IgD-negative memory B cell (primary cell): ENCODE measurements at regions not wholly inside any gene's neighbourhood (a gene's known extent, or its start where the extent isn't known, plus 50 kb on each side); places are given as distances from the start of the nearest gene placed in this dataset.

Source experiments
- H3K27ac Mint-ChIP-seq, 3 donors: one replicate each; pipeline ENCODE4 v1.8.0; 2020 to 2022; ENCODE audit warnings: mild to moderate bottlenecking in 3 of 3, mixed read lengths in 3 of 3, moderate library complexity in 1 of 3
- H3K27me3 Mint-ChIP-seq: one replicate; pipeline ENCODE4 v1.8.0; 2021; ENCODE audit warnings: mixed read lengths
- H3K36me3 Mint-ChIP-seq: one replicate; pipeline ENCODE4 v1.8.0; 2020; ENCODE audit warnings: mild to moderate bottlenecking, mixed read lengths
- H3K4me1 Mint-ChIP-seq, 3 donors: one replicate each; pipeline ENCODE4 v1.8.0; 2020 to 2022; ENCODE audit warnings: mixed read lengths in 3 of 3, mild to moderate bottlenecking in 1 of 3
- H3K4me3 Mint-ChIP-seq, 4 donors: one replicate each; pipeline ENCODE4 v1.8.0; 2020 to 2022; ENCODE audit warnings: mild to moderate bottlenecking in 4 of 4, mixed read lengths in 4 of 4, moderate library complexity in 3 of 4
- H3K9me3 Mint-ChIP-seq, 3 donors: one replicate each; pipeline ENCODE4 v1.8.0; 2020 to 2021; ENCODE audit warnings: mixed read lengths in 3 of 3, mild to moderate bottlenecking in 1 of 3

GRCh38 chr18:37640504-37640903 is 74.9 kb upstream of the CELF4 start:
- Mint-ChIP-seq H3K9me3 (peaks cover 3 to 12% (median 11%) of the 10 kb centered on the region in 3 donors), H3K4me1 (no peaks in the 10 kb centered on the region)

GRCh38 chr18:37639846-37640245 is 74.2 kb upstream of the CELF4 start:
- peaks cover 5 to 8% (median 7%) of the 10 kb centered on the region in 3 donors for H3K9me3 Mint-ChIP-seq
- H3K27me3 Mint-ChIP-seq, result no peaks in the 10 kb centered on the region
- H3K4me3 Mint-ChIP-seq, result no peak overlapping the region
- H3K4me1 Mint-ChIP-seq, result no peaks in the 10 kb centered on the region
- H3K36me3 Mint-ChIP-seq, result no peaks in the 10 kb centered on the region
- no peak overlapping the region for H3K27ac Mint-ChIP-seq

More at GRCh38 chr18:37640504-37640903, 74.9 kb upstream of the CELF4 start:
- no peaks in the 10 kb centered on the region for H3K36me3 Mint-ChIP-seq
- H3K27ac Mint-ChIP-seq, result no peak overlapping the region
- no peaks in the 10 kb centered on the region for H3K27me3 Mint-ChIP-seq
- no peak overlapping the region for H3K4me3 Mint-ChIP-seq

- peaks cover 2 to 5% (median 4%) of the 10 kb centered on the region in 3 donors for H3K9me3 Mint-ChIP-seq
- H3K27ac Mint-ChIP-seq, result no peak overlapping the region
- no peak overlapping the region for H3K4me3 Mint-ChIP-seq
- no peaks in the 10 kb centered on the region for H3K36me3 Mint-ChIP-seq
- H3K27me3 Mint-ChIP-seq, result no peaks in the 10 kb centered on the region
- no peaks in the 10 kb centered on the region for H3K4me1 Mint-ChIP-seq
Observed at GRCh38 chr18:37637478-37637850, 71.9 kb upstream of the CELF4 start.

GRCh38 chr18:37636831-37637477 is 71.4 kb upstream of the CELF4 start:
- H3K4me1 Mint-ChIP-seq, result no peaks in the 10 kb centered on the region
- no peaks in the 10 kb centered on the region for H3K36me3 Mint-ChIP-seq

GRCh38 chr18:37634516-37634915 is 68.9 kb upstream of the CELF4 start:
- H3K9me3 Mint-ChIP-seq, result peaks cover 1 to 6% (median 2%) of the 10 kb centered on the region in 3 donors
- H3K4me1 Mint-ChIP-seq, result no peaks in the 10 kb centered on the region

More at GRCh38 chr18:37636831-37637477, 71.4 kb upstream of the CELF4 start:
- H3K9me3 Mint-ChIP-seq, result peaks cover 2 to 6% (median 5%) of the 10 kb centered on the region in 3 donors
- H3K27ac Mint-ChIP-seq, result no peak overlapping the region
- H3K4me3 Mint-ChIP-seq, result no peak overlapping the region
- no peaks in the 10 kb centered on the region for H3K27me3 Mint-ChIP-seq

GRCh38 chr18:37631422-37631821 is 65.8 kb upstream of the CELF4 start:
- no peaks in the 10 kb centered on the region for H3K36me3 Mint-ChIP-seq
- no peaks in the 10 kb centered on the region for H3K27me3 Mint-ChIP-seq

More at GRCh38 chr18:37634516-37634915, 68.9 kb upstream of the CELF4 start:
- Mint-ChIP-seq H3K4me3 (no peak overlapping the region), H3K27me3 (no peaks in the 10 kb centered on the region), H3K27ac (no peak overlapping the region), H3K36me3 (no peaks in the 10 kb centered on the region)

GRCh38 chr18:37630334-37630733 is 64.7 kb upstream of the CELF4 start:
- Mint-ChIP-seq H3K4me1 (no peaks in the 10 kb centered on the region), H3K27me3 (no peaks in the 10 kb centered on the region), H3K36me3 (no peaks in the 10 kb centered on the region), H3K9me3 (peaks cover 2 to 6% (median 2%) of the 10 kb centered on the region in 3 donors), H3K4me3 (no peak overlapping the region), H3K27ac (no peak overlapping the region)

More at GRCh38 chr18:37631422-37631821, 65.8 kb upstream of the CELF4 start:
- Mint-ChIP-seq H3K4me3 (no peak overlapping the region), H3K4me1 (no peaks in the 10 kb centered on the region), H3K27ac (no peak overlapping the region), H3K9me3 (peaks cover 2 to 6% (median 2%) of the 10 kb centered on the region in 3 donors)

GRCh38 chr18:37628470-37629220 is 63.0 kb upstream of the CELF4 start:
- peaks cover 2% of the 10 kb centered on the region for H3K27me3 Mint-ChIP-seq
- H3K4me1 Mint-ChIP-seq, result no peaks in the 10 kb centered on the region
- no peak overlapping the region for H3K27ac Mint-ChIP-seq
- no peak overlapping the region for H3K4me3 Mint-ChIP-seq
- peaks cover 0 to 6% (median 2%) of the 10 kb centered on the region in 3 donors for H3K9me3 Mint-ChIP-seq
- no peaks in the 10 kb centered on the region for H3K36me3 Mint-ChIP-seq

- peaks cover 2% of the 10 kb centered on the region for H3K27me3 Mint-ChIP-seq
- no peaks in the 10 kb centered on the region for H3K36me3 Mint-ChIP-seq
- no peaks in the 10 kb centered on the region for H3K4me1 Mint-ChIP-seq
- H3K4me3 Mint-ChIP-seq, result no peak overlapping the region
- peaks cover 0 to 3% (median 2%) of the 10 kb centered on the region in 3 donors for H3K9me3 Mint-ChIP-seq
- H3K27ac Mint-ChIP-seq, result no peak overlapping the region
Observed at GRCh38 chr18:37624318-37624717, 58.7 kb upstream of the CELF4 start.

- no peaks in the 10 kb centered on the region for H3K4me1 Mint-ChIP-seq
- H3K9me3 Mint-ChIP-seq, result peaks cover 0 to 3% (median 0%) of the 10 kb centered on the region in 3 donors
- peaks cover 2% of the 10 kb centered on the region for H3K27me3 Mint-ChIP-seq
- H3K4me3 Mint-ChIP-seq, result no peak overlapping the region
- H3K36me3 Mint-ChIP-seq, result no peaks in the 10 kb centered on the region
- no peak overlapping the region for H3K27ac Mint-ChIP-seq
Observed at GRCh38 chr18:37619964-37620363, 54.4 kb upstream of the CELF4 start.

- Mint-ChIP-seq H3K4me1 (no peaks in the 10 kb centered on the region), H3K9me3 (peaks cover 0 to 3% (median 0%) of the 10 kb centered on the region in 3 donors), H3K4me3 (no peak overlapping the region), H3K27me3 (no peaks in the 10 kb centered on the region), H3K27ac (no peak overlapping the region), H3K36me3 (no peaks in the 10 kb centered on the region)
Observed at GRCh38 chr18:37617623-37618022, 52.0 kb upstream of the CELF4 start.
